ENCODE measurements at regions not wholly inside any gene's neighbourhood (a gene's known extent, or its start where the extent isn't known, plus 50 kb on each side); places are given as distances from the start of the nearest gene placed in this dataset.
"Not testable (repeated sequence)": the region's sequence is repeated elsewhere in the genome, so short reads cannot be mapped to it uniquely, and the experiment has no call there.

GRCh38 chr5:120831646-120832045, 367.5 kb downstream of the PRR16 start:
- TF ChIP-seq EP300 (IDR thresholded peaks at IDR 0.05; ENCODE audit: low read depth); CTCF (IDR thresholded peaks at IDR 0.05); POLR2A (IDR thresholded peaks at IDR 0.05); POLR2AphosphoS5 (IDR thresholded peaks at IDR 0.05): not testable (repeated sequence)

Data from transverse colon (tissue), 4 donors.